Osteoblast (primary cell): ENCODE measurements at regions not wholly inside any gene's neighbourhood (a gene's known extent, or its start where the extent isn't known, plus 50 kb on each side); places are given as distances from the start of the nearest gene placed in this dataset.

Source experiments
- DNase-seq: peaks from one replicate; pipeline ENCODE4 v3.0.0; 2011; ENCODE audit warnings: low spot score, mixed read lengths; ENCODE audit not compliant: insufficient read length; ENCODE audit errors: missing footprints
- H2AFZ ChIP-seq: 2 replicates; pipeline ENCODE4 v1.6.0; 2011; ENCODE audit warnings: mild to moderate bottlenecking, low read length
- H3K27ac ChIP-seq: 2 replicates; pipeline ENCODE4 v1.5.1; 2011; ENCODE audit warnings: mild to moderate bottlenecking, low read depth, low read length, moderate library complexity
- H3K27me3 ChIP-seq: 2 replicates; pipeline ENCODE4 v1.6.0; 2012; ENCODE audit warnings: mild to moderate bottlenecking, control low read depth, inconsistent platforms, low read length, moderate library complexity; ENCODE audit not compliant: insufficient read depth
- H3K36me3 ChIP-seq: 2 replicates; pipeline ENCODE4 v1.5.1; 2011; ENCODE audit warnings: mild to moderate bottlenecking, low read length, control low read depth, moderate library complexity; ENCODE audit not compliant: insufficient read depth
- H3K4me1 ChIP-seq: 2 replicates; pipeline ENCODE4 v1.5.1; 2011; ENCODE audit warnings: mild to moderate bottlenecking, low read length, control low read depth, moderate library complexity; ENCODE audit not compliant: insufficient read depth
- H3K4me2 ChIP-seq: 2 replicates; pipeline ENCODE4 v1.6.0; 2011; ENCODE audit warnings: mild to moderate bottlenecking, low read length; ENCODE audit not compliant: insufficient read depth
- H3K4me3 ChIP-seq: fragments of 200-600 bp; sonication (generic); 3 replicates; pipeline ENCODE4 v1.5.1; 2012; ENCODE audit warnings: mild to moderate bottlenecking, low read length, inconsistent platforms; ENCODE audit not compliant: insufficient read depth
- H3K79me2 ChIP-seq: 2 replicates; pipeline ENCODE4 v1.6.0; 2012; ENCODE audit warnings: mild to moderate bottlenecking, low read length, control low read depth, inconsistent platforms; ENCODE audit not compliant: insufficient read depth
- H3K9me3 ChIP-seq: 2 replicates; pipeline ENCODE4 v1.5.1; 2011; ENCODE audit warnings: low read depth, low read length, control low read depth
- H4K20me1 ChIP-seq: 2 replicates; pipeline ENCODE4 v1.6.0; 2012; ENCODE audit warnings: mild to moderate bottlenecking, low read length, control low read depth; ENCODE audit not compliant: insufficient read depth
- CTCF ChIP-seq: IDR thresholded peaks from 2 replicates; pipeline ENCODE4 v1.5.1; 2011; ENCODE audit warnings: mild to moderate bottlenecking, low read depth, low read length, moderate library complexity; ENCODE audit errors: extremely low read depth

DNA sequence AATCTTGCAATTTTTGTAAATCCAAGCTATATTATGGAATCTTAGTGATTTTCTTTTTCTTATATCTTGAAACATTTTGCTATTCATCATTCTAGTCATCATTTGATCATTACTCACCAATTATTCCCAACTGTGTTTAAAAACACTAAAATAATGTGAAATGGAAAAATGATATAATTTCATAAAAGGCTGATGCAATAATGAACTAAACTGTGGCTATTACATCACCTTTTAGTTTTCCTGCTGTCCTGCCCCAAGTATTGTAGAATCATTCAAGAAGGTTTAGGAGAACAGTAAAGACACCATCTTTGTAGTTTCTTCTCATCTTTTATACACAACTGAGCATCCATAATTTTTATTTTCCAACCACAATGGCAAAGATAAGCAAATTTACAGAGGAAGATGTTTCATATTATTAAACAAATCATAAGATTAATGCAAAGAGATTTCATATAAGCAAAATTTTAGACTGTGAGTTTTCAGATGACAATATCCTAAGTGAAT lies 431.0 kb upstream of the SLC30A5 start:
- no peak overlapping the region for H2AFZ ChIP-seq
- H4K20me1 ChIP-seq: no peaks in the 10 kb centered on the region
- no peak overlapping the region for H3K4me2 ChIP-seq
- no peaks in the 10 kb centered on the region for H3K27me3 ChIP-seq
- no peak for TF ChIP-seq CTCF
- H3K9me3 ChIP-seq: no peaks in the 10 kb centered on the region
- no peak overlapping the region for H3K27ac ChIP-seq
- H3K4me3 ChIP-seq: no peak overlapping the region
- no peaks in the 10 kb centered on the region for H3K79me2 ChIP-seq
- no peak for DNase-seq
- H3K4me1 ChIP-seq: no peaks in the 10 kb centered on the region
- H3K36me3 ChIP-seq: no peaks in the 10 kb centered on the region

DNA sequence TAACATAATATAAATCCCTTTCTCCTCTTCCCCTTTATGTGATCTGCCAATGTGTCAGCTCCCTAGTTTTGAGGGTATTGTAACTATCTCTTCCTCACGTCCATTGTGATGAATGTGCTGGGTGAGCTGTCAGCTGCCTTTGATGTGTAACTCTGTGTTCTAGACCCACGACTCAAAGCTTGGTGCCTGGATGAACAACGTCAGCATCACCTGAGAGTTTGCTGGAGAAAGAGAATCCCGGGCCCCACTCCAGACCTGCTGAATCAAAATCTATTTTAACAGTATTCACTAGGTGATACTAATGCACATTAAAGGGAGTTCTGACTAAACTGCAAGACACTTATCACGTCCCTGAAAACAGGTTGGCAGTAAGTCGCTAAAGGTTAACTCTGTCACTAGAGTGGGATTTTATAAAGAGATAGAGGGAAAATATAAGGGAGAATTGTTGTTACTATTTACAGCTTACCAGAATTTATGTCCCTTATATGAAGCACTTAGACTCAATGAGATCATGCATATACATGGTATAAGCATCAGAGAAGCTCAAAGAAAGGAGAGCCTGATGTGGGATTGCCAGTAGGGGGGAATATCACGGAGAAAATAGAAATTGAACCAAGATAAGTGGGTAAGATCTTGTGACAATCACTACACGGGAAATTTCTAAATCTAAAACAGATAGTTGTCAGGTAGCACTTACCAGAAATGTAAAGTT lies 423.8 kb upstream of the SLC30A5 start:
- H3K36me3 ChIP-seq: no peaks in the 10 kb centered on the region
- no peaks in the 10 kb centered on the region for H4K20me1 ChIP-seq
- H3K27ac ChIP-seq: no peak overlapping the region
- no peak overlapping the region for H3K4me2 ChIP-seq
- no peaks in the 10 kb centered on the region for H3K9me3 ChIP-seq
- TF ChIP-seq CTCF: no peak
- peaks cover 2% of the 10 kb centered on the region for H3K27me3 ChIP-seq
- H3K4me3 ChIP-seq: no peak overlapping the region
- no peaks in the 10 kb centered on the region for H3K79me2 ChIP-seq
- H3K4me1 ChIP-seq: no peaks in the 10 kb centered on the region
- H2AFZ ChIP-seq: no peak overlapping the region
- no peak for DNase-seq

DNA sequence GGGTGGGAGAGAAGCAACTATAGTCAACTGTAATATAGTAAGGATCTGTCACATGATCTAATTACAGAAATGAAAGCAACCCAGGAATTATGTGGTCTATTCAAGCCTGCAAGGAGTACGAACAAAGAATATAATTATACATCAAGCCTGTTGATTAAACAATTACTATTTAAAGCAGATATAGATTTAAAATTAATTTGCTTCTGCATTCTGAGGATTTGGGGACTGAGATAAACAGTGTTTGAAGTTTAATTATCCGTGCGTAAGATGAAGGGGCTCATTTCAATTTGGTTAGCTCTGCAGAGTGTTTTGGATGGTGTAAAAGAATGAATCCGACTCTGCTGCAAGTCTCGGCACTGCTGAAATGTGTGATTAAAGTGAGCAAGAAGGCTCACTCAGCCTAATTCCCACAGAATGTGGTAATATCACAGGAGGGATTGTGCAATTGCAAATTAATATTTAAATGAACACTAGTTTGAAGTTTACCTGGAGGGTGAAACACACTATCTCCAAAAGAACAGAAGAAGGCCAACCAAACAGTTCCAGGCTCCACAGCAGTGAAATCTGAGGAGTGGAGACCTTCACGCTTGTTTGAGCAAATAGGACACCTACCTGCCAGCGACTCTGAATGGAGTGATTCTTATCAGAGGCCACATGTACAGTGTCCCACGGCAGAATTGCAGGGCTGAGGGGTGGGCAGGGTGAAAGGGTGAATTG lies 420.6 kb upstream of the SLC30A5 start:
- Histone ChIP-seq H2AFZ (no peak overlapping the region), H3K9me3 (no peaks in the 10 kb centered on the region), H3K4me1 (no peaks in the 10 kb centered on the region), H3K79me2 (no peaks in the 10 kb centered on the region), H3K4me2 (peak overlapping the region; percentile 47), H3K4me3 (no peak overlapping the region), H3K27ac (no peak overlapping the region), H3K27me3 (peaks cover 2% of the 10 kb centered on the region), H4K20me1 (no peaks in the 10 kb centered on the region), H3K36me3 (no peaks in the 10 kb centered on the region)
- no peak for DNase-seq
- TF ChIP-seq CTCF: no peak

- Histone ChIP-seq H3K27me3 (peaks cover 2% of the 10 kb centered on the region), H3K79me2 (no peaks in the 10 kb centered on the region), H3K36me3 (no peaks in the 10 kb centered on the region), H3K4me2 (no peak overlapping the region), H3K4me3 (no peak overlapping the region), H3K27ac (no peak overlapping the region), H3K9me3 (no peaks in the 10 kb centered on the region), H4K20me1 (no peaks in the 10 kb centered on the region), H2AFZ (no peak overlapping the region), H3K4me1 (no peaks in the 10 kb centered on the region)
- DNase-seq: no peak
- TF ChIP-seq CTCF: no peak
These were observed 420.0 kb upstream of the SLC30A5 start for GRCh38 chr5:68673823-68674180.
